Uterus (tissue), 3 donors: ENCODE measurements at regions not wholly inside any gene's neighbourhood (a gene's known extent, or its start where the extent isn't known, plus 50 kb on each side); places are given as distances from the start of the nearest gene placed in this dataset.
"Not testable (repeated sequence)": the region's sequence is repeated elsewhere in the genome, so short reads cannot be mapped to it uniquely, and the experiment has no call there.

Experiments
- DNase-seq, 2 donors: peaks; one replicate each; pipeline ENCODE4 v3.0.0-alpha.2; 2019 to 2020
- H3K27ac ChIP-seq, 2 donors: fragments of 200-600 bp; sonication (generic); 1 replicate in 1 of 2; 2 replicates in 1 of 2; pipeline ENCODE4 v1.5.1; 2016 to 2018
- H3K27me3 ChIP-seq, 2 donors: fragments of 200-600 bp; sonication (generic); one replicate each; pipeline ENCODE4 v1.5.1; 2018 to 2019; ENCODE audit warnings: control low read depth in 1 of 2
- H3K36me3 ChIP-seq, 2 donors: fragments of 200-600 bp; sonication (generic); one replicate each; pipeline ENCODE4 v1.5.1; 2019; ENCODE audit warnings: control low read depth in 1 of 2
- H3K4me1 ChIP-seq, 2 donors: fragments of 200-600 bp; sonication (generic); one replicate each; pipeline ENCODE4 v1.5.1; 2018 to 2019; ENCODE audit warnings: control low read depth in 1 of 2
- H3K4me3 ChIP-seq, 2 donors: fragments of 200-600 bp; sonication (generic); 1 replicate in 1 of 2; 2 replicates in 1 of 2; pipeline ENCODE4 v1.5.1; 2018 to 2019; ENCODE audit warnings: mild to moderate bottlenecking in 1 of 2
- H3K9me3 ChIP-seq, 2 donors: fragments of 200-600 bp; sonication (generic); one replicate each; pipeline ENCODE4 v1.5.1; 2019; ENCODE audit warnings: control low read depth in 1 of 2
- POLR2A ChIP-seq, 2 donors: fragments of 450-650 bp; IDR thresholded peaks; one replicate each; pipeline ENCODE4 v1.6.1; 2016; ENCODE audit warnings: antibody characterized with exemption in 2 of 2, mild to moderate bottlenecking in 1 of 2, moderate library complexity in 1 of 2
- intact Hi-C: fragments of 100-400 bp; cut with DNase I; formaldehyde crosslinking; loops from one replicate; pipeline ENCODE4 v1.15.1; 2023; ENCODE audit warnings: low total_unique reads
- TF ChIP-seq, protein P1 (sequence below), 4 experiments: fragments of 200-600 bp in 2 of 4; fragments of 450-650 bp in 2 of 4; sonication (generic) in 2 of 4; IDR thresholded peaks; one replicate each; pipeline ENCODE4 v1.5.1; 2016 to 2019; ENCODE audit warnings: antibody characterized with exemption in 4 of 4, mild to moderate bottlenecking in 2 of 4, moderate library complexity in 1 of 4
- donor health status: DM: yes; HTN: yes; CAD: no.

DNA sequence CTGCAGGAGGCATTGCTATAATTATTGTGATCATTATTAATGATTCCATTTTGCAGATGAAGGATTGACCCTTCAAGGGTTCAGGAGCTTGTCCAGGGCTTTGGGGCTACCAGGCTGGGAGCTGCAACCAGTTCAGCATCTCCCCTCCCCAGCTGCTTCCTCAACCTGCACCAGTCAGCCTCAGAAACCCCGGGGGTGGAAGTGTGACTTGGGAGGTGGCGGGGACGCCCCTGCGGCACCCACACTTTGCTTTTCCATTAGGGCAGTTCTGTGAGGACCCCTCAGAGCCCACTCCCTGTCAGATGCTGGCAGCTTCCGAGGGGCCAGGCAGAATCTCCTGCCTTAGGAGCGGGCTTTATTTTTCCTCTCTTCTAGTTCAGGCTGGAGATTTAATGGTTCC lies 85.6 kb downstream of the OLFM1 start:
- DNase-seq: no peak
- H3K4me3 ChIP-seq: no peak overlapping the region
- intact Hi-C loops: no loop called here
- H3K36me3 ChIP-seq: no peaks in the 10 kb centered on the region
- no peaks in the 10 kb centered on the region for H3K9me3 ChIP-seq
- H3K27me3 ChIP-seq: no peaks in the 10 kb centered on the region
- H3K27ac ChIP-seq: no peak overlapping the region
- no peak for TF ChIP-seq POLR2A (IDR thresholded peaks at IDR 0.05)
- TF ChIP-seq, protein P1, sequence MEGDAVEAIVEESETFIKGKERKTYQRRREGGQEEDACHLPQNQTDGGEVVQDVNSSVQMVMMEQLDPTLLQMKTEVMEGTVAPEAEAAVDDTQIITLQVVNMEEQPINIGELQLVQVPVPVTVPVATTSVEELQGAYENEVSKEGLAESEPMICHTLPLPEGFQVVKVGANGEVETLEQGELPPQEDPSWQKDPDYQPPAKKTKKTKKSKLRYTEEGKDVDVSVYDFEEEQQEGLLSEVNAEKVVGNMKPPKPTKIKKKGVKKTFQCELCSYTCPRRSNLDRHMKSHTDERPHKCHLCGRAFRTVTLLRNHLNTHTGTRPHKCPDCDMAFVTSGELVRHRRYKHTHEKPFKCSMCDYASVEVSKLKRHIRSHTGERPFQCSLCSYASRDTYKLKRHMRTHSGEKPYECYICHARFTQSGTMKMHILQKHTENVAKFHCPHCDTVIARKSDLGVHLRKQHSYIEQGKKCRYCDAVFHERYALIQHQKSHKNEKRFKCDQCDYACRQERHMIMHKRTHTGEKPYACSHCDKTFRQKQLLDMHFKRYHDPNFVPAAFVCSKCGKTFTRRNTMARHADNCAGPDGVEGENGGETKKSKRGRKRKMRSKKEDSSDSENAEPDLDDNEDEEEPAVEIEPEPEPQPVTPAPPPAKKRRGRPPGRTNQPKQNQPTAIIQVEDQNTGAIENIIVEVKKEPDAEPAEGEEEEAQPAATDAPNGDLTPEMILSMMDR (IDR thresholded peaks at IDR 0.05): no peak
- no peaks in the 10 kb centered on the region for H3K4me1 ChIP-seq

GRCh38 chr9:135174248-135174647 lies 86.8 kb downstream of the OLFM1 start:
- H3K27me3 ChIP-seq: no peaks in the 10 kb centered on the region
- no peak overlapping the region for H3K4me3 ChIP-seq
- no peaks in the 10 kb centered on the region for H3K9me3 ChIP-seq
- no peaks in the 10 kb centered on the region for H3K4me1 ChIP-seq
- intact Hi-C loops: no loop called here
- H3K27ac ChIP-seq: no peak overlapping the region
- H3K36me3 ChIP-seq: no peaks in the 10 kb centered on the region
- TF ChIP-seq, protein P1 (IDR thresholded peaks at IDR 0.05): no peak
- no peak for DNase-seq

DNA sequence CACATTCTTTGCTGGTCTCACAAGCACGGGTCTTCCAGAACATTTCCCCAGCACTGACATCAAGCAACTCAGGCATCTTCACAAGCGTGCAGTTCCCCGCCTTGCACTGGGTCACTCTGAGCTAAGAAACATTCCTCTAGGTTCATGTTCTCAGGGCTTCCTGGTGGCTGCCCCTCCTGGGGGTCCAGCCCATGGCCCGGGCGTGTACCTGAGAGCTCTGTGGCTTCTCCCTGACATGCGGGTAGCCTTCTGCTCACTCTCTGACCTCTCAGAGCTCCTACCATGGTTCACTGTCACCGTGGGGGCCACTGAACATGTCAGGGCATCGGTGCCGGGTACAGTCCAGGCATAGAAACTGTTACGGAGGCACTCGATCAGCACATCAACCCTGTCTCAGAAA lies 87.5 kb downstream of the OLFM1 start:
- no peaks in the 10 kb centered on the region for H3K27me3 ChIP-seq
- TF ChIP-seq POLR2A (IDR thresholded peaks at IDR 0.05): no peak
- TF ChIP-seq, protein P1 (IDR thresholded peaks at IDR 0.05): no peak
- no peaks in the 10 kb centered on the region for H3K36me3 ChIP-seq
- H3K4me1 ChIP-seq: no peaks in the 10 kb centered on the region
- no peak overlapping the region for H3K4me3 ChIP-seq
- no peak for DNase-seq
- intact Hi-C loops: no loop called here
- no peaks in the 10 kb centered on the region for H3K9me3 ChIP-seq
- no peak overlapping the region for H3K27ac ChIP-seq

GRCh38 chr9:135176284-135176683 lies 88.8 kb downstream of the OLFM1 start:
- no peaks in the 10 kb centered on the region for H3K4me1 ChIP-seq
- no peaks in the 10 kb centered on the region for H3K36me3 ChIP-seq
- H3K27ac ChIP-seq: no peak overlapping the region
- H3K9me3 ChIP-seq: no peaks in the 10 kb centered on the region
- no peaks in the 10 kb centered on the region for H3K27me3 ChIP-seq
- H3K4me3 ChIP-seq: no peak overlapping the region
- DNase-seq: no peak
- intact Hi-C loops: no loop called here
- TF ChIP-seq, protein P1 (IDR thresholded peaks at IDR 0.05): no peak
- no peak for TF ChIP-seq POLR2A (IDR thresholded peaks at IDR 0.05)

- H3K9me3 ChIP-seq, H3K27ac ChIP-seq, DNase-seq, H3K4me3 ChIP-seq, H3K4me1 ChIP-seq, H3K36me3 ChIP-seq, intact Hi-C loops, H3K27me3 ChIP-seq: not testable (repeated sequence)
Observed at GRCh38 chr9:135177562-135177961, 90.1 kb downstream of the OLFM1 start.

DNA sequence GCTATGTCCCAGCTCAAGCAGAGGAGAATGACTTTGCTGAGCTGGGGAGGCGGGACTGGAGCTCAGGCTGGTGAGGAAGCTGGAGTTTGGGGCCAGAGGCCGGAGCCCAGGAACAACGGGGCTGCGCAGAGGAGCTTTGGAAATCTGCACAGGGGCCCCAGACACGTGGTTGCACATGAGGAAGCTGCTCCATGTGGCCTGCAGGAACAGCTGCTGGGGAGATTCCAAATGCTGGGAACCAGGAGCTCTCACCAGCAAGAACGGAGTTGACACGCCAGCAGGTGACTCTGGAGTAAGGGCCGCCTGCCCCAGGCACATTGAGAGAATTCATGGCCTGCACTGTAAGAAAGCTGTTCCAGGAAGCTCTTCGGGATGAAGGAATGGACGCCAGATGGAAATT lies 91.0 kb downstream of the OLFM1 start:
- H3K9me3 ChIP-seq: no peaks in the 10 kb centered on the region
- H3K27me3 ChIP-seq: no peaks in the 10 kb centered on the region
- DNase-seq: no peak
- intact Hi-C loops: no loop called here
- H3K4me3 ChIP-seq: no peak overlapping the region
- H3K27ac ChIP-seq: no peak overlapping the region
- no peaks in the 10 kb centered on the region for H3K36me3 ChIP-seq
- TF ChIP-seq POLR2A (IDR thresholded peaks at IDR 0.05): no peak
- TF ChIP-seq, protein P1 (IDR thresholded peaks at IDR 0.05): no peak
- no peaks in the 10 kb centered on the region for H3K4me1 ChIP-seq
